ENCODE measurements at regions not wholly inside any gene's neighbourhood (a gene's known extent, or its start where the extent isn't known, plus 50 kb on each side); places are given as distances from the start of the nearest gene placed in this dataset.

GRCh38 chrX:142428916-142429315 is 223.8 kb upstream of the MAGEC2 start:
- TF ChIP-seq YY1 (IDR thresholded peaks at IDR 0.05; ENCODE audit: low read depth) (no peak), TAF1 (IDR thresholded peaks at IDR 0.05; ENCODE audit: low read depth) (no peak)

All from Ishikawa (cell line).